GM12892 (cell line): ENCODE measurements at regions not wholly inside any gene's neighbourhood (a gene's known extent, or its start where the extent isn't known, plus 50 kb on each side); places are given as distances from the start of the nearest gene placed in this dataset.

Source experiments
- POLR2A ChIP-seq: IDR thresholded peaks from 2 replicates; pipeline ENCODE4 v1.6.1; 2011; ENCODE audit warnings: low read depth, low read length, control low read depth
- POLR2AphosphoS5 ChIP-seq: IDR thresholded peaks from 2 replicates; pipeline ENCODE4 v1.6.1; 2011; ENCODE audit warnings: low read depth, low read length, control low read depth

DNA sequence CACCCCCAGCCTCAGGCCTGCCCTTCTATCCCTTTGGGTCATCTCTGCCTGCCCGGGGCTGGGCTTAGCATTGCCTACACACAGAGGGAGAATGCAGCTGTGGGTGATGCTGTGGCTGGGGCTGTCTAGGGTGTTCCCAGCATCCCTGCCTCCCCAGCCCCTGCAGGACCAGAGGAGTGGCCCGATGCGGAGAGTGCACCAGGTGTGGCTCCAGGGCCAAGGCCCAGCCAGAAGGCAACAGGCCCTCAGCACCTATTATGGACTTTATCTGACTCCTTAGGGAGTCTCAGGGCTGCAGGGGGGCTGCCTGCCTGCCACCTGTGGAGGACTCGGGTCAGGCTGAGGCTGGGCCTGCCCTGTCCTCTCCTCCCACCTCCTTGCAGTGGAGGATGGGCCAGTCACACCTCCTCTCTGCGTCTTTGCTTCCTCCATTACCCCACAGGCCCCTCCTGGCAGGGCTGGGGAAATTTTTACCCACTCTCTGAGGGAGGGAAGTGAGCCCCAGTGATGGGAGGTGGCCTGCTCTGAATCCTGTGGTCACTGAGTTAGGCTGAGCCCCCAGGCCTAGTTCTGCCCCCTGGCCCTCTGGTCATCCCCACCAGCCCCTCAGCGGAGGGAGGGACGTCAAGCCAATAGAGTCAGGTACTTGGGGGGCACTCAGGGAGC is 92.9 kb upstream of the PCBD1 start:
- TF ChIP-seq POLR2AphosphoS5 (no peak), POLR2A (no peak)
